Fibroblast of skin of abdomen (primary cell): ENCODE measurements at regions not wholly inside any gene's neighbourhood (a gene's known extent, or its start where the extent isn't known, plus 50 kb on each side); places are given as distances from the start of the nearest gene placed in this dataset.

Experiments
- DNase-seq: peaks from one replicate; pipeline ENCODE4 v3.0.0-alpha.2; 2013

GRCh38 chr2:120460511-120460910, 114.6 kb downstream of the INHBB start:
- DNase-seq = no peak

DNA sequence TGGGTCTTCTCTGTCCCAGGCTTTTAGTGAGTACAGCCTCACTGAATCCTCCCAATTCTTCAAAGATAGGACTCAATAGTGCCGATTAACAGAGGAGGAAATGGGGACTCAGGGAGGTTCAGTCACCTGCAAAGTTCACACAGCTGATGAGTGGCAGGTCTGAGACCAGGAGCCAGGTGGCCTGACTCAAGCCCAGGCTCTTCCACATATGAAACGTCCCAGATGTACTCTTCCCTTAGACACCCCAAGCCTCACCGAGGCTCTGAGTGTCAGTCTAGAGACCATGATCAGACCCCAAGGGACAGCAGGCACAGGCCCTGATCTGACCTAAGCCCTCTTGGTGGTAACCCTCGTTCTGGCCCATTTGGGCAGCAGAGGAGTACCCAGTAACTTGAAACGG, 115.2 kb downstream of the INHBB start:
- DNase-seq = no peak

- DNase-seq = no peak
Observed at GRCh38 chr2:120461546-120462537, 115.9 kb downstream of the INHBB start.

- no peak for DNase-seq
Observed at GRCh38 chr2:120463527-120463926, 117.6 kb downstream of the INHBB start.

- no peak for DNase-seq
Observed at GRCh38 chr2:120463996-120464395, 118.1 kb downstream of the INHBB start.

GRCh38 chr2:120464448-120464931, 118.6 kb downstream of the INHBB start:
- DNase-seq = no peak

DNA sequence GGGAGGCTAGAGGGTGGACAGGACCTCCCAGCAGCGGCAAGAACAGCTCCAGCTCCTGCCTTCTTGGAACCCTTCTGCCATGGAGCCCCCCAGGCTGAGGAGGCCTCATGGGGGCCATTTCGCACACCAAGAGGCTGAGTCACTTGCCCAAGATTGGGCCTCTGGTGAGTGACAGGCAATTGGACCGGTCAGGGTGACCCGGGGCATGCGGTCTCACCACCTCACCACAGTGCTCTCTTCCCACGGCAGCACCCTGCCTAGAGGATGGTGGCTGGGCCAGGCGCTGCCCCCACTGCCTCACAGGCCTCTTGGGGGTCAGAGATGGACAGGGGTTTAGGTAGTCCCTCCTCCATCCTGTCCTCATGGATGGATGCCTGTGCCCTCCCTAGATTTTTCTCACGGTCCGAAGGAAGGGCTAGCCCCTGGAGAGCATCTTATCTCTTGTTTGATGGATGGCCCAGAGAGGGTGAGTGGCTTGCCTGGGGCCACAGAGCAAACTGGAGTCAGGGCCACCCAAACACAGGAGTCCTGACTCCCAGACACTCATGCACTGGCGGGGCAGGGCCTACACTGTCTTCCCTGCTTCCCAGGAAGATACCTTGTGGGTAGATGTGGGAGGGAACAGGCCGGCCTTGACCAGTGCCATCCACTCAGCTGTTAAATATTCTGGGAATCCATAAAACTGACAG, 119.2 kb downstream of the INHBB start:
- DNase-seq = no peak

- no peak for DNase-seq
Observed at GRCh38 chr2:120465701-120465988, 119.7 kb downstream of the INHBB start.

DNA sequence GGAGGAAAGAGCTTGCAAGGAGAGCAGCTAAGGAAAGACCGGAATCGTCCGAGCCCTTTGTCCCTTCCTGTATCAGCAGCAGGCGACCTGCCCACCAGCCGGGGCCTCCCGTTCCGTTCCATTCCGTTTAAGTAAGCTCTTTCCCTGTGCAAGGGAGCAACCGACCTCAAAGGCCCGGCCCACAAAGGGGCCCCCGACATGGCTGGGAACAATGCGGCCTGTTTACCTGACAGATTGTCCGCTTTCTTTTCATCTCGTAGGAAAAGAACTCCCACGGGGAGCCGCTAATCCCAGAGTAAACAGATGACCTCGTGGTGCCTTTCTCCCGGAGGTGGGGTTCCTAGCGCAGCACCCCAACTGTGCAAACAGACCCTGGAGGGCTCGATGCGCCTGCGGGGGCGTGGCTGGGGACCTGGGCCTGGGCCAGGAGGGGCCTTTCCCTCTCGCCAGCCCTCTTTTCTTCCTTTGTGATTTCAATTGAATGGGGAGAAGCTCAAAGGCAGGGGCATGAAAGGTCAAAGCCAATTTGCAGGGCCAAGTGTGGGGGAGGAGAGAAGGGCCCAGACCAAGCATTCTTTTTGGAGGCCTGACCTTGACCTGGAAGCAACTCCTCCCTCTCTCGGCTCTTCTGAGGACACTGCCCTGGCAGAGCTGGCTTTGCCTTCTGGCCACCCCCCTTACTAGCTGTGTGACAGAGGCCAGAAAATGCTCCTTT, 120.2 kb downstream of the INHBB start:
- no peak for DNase-seq

GRCh38 chr2:120466704-120467054, 120.7 kb downstream of the INHBB start:
- DNase-seq = no peak

DNA sequence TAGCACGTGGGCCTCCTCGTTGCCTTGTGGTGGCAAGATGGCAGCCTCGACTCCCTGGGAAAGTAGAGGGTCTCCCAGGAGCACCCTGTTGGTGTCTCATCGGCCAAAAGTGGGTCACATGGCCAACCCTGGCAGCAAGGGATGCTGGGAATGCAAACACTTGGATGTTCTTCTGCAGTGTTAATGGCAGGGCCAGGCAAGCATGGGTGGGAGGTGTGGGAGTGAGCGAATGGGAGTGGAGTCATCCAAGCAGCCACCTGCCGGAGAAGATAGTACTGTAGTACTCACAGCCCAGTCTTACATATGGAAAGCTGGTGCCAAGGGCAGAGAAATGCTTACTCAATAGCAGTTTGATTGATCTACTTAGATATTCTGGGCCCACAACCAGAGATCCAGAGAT, 122.2 kb downstream of the INHBB start:
- DNase-seq = no peak

- peak; percentile 16 for DNase-seq
Observed at GRCh38 chr2:120469426-120469825, 123.5 kb downstream of the INHBB start.

DNA sequence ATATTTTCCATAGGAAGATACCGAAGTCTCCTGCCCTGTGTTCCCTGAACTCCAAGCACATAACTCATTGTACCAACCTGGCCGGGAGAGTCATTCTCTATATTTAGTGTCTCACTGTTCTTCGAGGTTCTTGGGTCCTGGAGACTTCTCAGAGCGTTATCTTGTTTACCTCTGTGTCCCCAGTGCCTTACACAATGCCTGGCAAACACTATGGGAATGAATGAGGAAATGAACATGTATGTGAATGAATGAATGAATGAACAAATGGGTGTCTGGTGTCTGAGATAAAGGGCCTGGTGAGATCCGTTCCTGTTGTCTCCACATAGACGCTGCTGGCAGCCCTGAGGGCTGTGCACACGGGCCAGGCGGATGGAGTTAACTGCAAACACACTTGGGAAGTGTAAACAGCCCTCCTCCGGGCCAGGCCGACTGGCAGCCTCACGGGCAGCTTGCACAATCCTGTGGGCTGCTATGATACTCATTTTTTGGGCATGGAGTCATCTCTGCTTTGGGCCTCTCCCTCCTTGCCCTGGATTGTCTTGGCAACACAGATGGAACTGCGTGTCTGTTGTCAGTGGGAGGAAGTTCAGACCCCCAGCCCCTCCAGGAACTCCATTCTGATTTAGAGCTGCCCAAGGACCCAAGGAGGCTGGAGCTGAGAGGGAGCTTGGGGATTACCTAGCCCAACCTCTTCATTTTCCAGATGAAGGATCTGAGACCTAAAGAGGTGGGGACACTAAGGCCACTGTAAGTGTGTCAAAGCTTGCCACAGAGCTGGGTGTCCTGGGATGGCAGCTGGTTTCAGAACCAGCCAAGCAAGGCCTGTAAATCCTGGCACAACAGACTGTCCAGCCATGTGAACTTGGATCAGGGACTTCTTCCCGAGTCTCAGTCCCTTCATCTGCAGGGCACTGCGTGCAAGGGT, 124.4 kb downstream of the INHBB start:
- DNase-seq = peak; percentile 94

DNA sequence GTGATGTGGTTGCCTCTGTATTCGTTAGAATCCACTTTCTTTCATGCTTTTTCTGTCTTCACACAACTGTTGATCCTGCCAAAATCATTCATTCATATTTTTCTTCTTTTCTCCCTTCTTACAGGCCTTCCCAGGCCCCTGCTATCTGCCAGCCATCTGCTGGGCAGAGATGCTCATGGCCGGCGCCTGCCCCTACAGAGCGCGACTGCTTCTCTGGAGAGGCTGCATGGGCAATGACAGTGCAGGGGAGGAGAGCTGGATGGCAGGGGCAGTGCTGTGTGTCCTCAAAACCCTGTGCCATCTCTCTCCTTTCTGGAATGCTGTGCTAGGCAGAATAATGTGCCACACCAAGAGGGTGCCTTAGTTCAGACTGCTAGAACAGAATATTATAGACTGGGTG, 125.2 kb downstream of the INHBB start:
- DNase-seq = no peak

DNA sequence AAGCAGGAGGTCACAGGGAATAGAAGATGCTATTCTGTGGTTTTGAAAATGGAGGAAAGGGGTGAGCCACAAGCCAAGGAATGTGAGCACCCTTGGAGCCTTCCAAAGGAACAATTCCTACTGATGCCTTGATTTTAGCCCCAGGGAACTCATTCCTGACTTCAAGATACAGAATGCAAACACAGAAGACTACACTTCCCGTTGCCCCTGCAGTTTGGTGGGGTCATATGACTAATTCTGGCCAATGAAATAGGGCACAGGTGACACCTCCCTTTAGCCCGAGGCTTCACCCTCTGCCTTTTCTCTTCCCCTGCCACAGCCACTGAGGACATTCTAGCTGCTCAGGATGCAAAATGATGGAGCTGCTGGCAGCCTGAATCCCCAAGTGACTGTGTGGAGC, 126.1 kb downstream of the INHBB start:
- no peak for DNase-seq

DNA sequence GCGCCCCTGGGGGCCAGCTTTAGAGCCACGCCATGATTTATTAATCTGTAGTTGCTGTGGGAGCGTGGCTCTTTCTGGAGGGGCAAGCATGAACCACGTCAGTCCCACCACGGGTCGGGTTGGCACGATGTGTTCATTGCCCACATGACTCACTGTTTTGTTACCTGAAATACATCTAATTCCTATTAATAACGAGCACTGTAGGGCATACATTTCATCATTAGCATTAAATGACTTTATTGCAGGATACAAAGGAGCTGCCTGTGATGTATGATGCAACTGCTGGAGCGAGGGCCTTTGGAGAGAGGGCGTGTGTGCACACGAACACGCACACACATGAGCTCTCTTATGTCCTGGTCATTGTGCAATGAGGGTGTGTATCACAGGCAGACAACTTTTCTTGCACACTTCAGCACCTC, 127.0 kb downstream of the INHBB start:
- DNase-seq = no peak

DNA sequence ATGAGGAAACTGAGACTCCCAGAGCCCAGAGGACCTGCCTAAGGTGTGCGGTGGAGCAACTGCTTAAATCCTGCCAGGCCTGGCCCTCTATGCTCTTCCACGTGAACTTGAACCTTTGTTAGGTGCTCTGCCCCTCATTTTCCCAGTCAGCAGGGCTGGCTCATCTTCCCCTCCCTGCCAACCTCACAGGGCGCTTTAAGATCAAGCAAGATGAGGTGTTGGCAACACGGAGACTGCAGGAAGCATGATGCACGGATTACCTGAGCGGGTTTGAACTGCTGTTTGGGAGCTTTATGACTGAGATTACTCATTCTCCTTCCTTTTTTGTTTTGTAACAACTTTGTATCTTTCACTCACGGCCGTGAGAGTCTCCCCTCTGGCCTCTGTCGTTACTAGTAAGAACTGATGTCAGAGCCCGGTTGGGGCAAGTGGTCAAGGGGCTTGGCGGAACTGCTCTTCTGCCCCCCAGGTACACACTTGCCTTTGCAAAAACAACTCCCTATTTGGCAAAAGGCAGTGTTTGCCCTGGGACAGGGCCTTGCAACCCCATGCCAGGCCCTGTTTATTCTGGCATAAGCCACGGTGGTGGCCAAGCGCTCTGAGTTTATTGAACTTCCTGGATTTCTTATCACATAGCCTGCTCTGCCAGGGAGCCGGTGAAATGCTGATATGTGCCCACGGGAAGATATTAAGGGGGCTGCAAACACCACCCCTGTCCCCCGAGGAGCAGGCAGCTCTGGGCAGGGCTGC, 127.8 kb downstream of the INHBB start:
- no peak for DNase-seq

- DNase-seq = no peak
Observed at GRCh38 chr2:120474486-120474885, 128.6 kb downstream of the INHBB start.

DNA sequence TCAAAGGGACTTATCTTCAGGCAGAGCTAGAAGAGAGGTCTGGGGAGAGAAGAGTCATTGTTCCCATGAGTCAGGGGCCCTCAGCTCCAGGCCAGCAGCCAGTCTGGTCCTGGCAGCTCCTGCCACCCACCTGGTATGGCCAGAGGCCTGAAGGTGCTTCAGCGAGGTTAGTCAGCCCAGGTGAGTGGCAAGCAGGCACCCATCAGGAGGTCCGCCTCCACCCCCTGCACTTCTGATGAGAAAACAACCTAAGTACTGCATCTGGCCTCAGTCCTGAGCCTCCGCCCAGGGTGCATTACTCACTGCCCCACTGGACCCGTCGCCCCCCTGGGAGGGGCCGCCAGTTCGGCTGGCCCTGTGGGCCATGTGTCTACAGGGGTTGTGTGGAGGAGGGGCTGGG, 130.2 kb downstream of the INHBB start:
- no peak for DNase-seq

GRCh38 chr2:120477198-120477597, 131.3 kb downstream of the INHBB start:
- no peak for DNase-seq

- no peak for DNase-seq
Observed at GRCh38 chr2:120477831-120478481, 132.0 kb downstream of the INHBB start.
